ENCODE measurements at regions not wholly inside any gene's neighbourhood (a gene's known extent, or its start where the extent isn't known, plus 50 kb on each side); places are given as distances from the start of the nearest gene placed in this dataset.

GRCh38 chr2:118510807-118511206 lies 336.6 kb downstream of the EN1 start:
- DNase-seq (ENCODE audit: low spot score), result no peak

GRCh38 chr2:118509319-118510004 lies 338.0 kb downstream of the EN1 start:
- DNase-seq (ENCODE audit: low spot score), result no peak

- DNase-seq (ENCODE audit: low spot score), result no peak
Measured at GRCh38 chr2:118508282-118508681, 339.2 kb downstream of the EN1 start.

- no peak for DNase-seq (ENCODE audit: low spot score)
Measured at GRCh38 chr2:118505436-118505835, 342.0 kb downstream of the EN1 start.

- no peak for DNase-seq (ENCODE audit: low spot score)
Measured at GRCh38 chr2:118502106-118502505, 345.3 kb downstream of the EN1 start.

GRCh38 chr2:118498943-118499342 lies 348.5 kb downstream of the EN1 start:
- DNase-seq (ENCODE audit: low spot score), result no peak

- DNase-seq (ENCODE audit: low spot score), result no peak
Measured at GRCh38 chr2:118496870-118497611, 350.4 kb downstream of the EN1 start.

- no peak for DNase-seq (ENCODE audit: low spot score)
Measured at GRCh38 chr2:118496467-118496866, 351.0 kb downstream of the EN1 start.

- no peak for DNase-seq (ENCODE audit: low spot score)
Measured at GRCh38 chr2:118495290-118495689, 352.2 kb downstream of the EN1 start.

GRCh38 chr2:118493213-118493612 lies 354.2 kb downstream of the EN1 start:
- no peak for DNase-seq (ENCODE audit: low spot score)

- DNase-seq (ENCODE audit: low spot score), result no peak
Measured at GRCh38 chr2:118492335-118492734, 355.1 kb downstream of the EN1 start.

GRCh38 chr2:118490330-118490729 lies 357.1 kb downstream of the EN1 start:
- no peak for DNase-seq (ENCODE audit: low spot score)

- DNase-seq (ENCODE audit: low spot score), result no peak
Measured at GRCh38 chr2:118489712-118490299, 357.6 kb downstream of the EN1 start.

- DNase-seq (ENCODE audit: low spot score), result no peak
Measured at GRCh38 chr2:118481299-118481698, 366.1 kb downstream of the EN1 start.

GRCh38 chr2:118479020-118479419 lies 368.4 kb downstream of the EN1 start:
- DNase-seq (ENCODE audit: low spot score), result no peak

- no peak for DNase-seq (ENCODE audit: low spot score)
Measured at GRCh38 chr2:118477111-118477862, 370.2 kb downstream of the EN1 start.

- no peak for DNase-seq (ENCODE audit: low spot score)
Measured at GRCh38 chr2:118475622-118476205, 371.7 kb downstream of the EN1 start.

- DNase-seq (ENCODE audit: low spot score), result no peak
Measured at GRCh38 chr2:118474541-118474920, 372.9 kb downstream of the EN1 start.

GRCh38 chr2:118473846-118474540 lies 373.5 kb downstream of the EN1 start:
- no peak for DNase-seq (ENCODE audit: low spot score)

GRCh38 chr2:118473241-118473640 lies 374.2 kb downstream of the EN1 start:
- DNase-seq (ENCODE audit: low spot score), result no peak

GRCh38 chr2:118470297-118470696 lies 377.2 kb downstream of the EN1 start:
- no peak for DNase-seq (ENCODE audit: low spot score)

All from H4 (cell line).